ENCODE measurements at regions not wholly inside any gene's neighbourhood (a gene's known extent, or its start where the extent isn't known, plus 50 kb on each side); places are given as distances from the start of the nearest gene placed in this dataset.

- no peaks in the 10 kb centered on the region for H3K27me3 ChIP-seq (ENCODE audit: control insufficient read depth in 2 of 2, insufficient read depth in 1 of 2, low read length in 1 of 2)
- no peak overlapping the region for H3K27ac ChIP-seq (ENCODE audit: low read depth in 1 of 2, low read length in 1 of 2)
- H3K9me3 ChIP-seq (ENCODE audit: control insufficient read depth in 2 of 2, insufficient read depth in 1 of 2, low read length in 1 of 2), result no peaks in the 10 kb centered on the region
- WGBS, result 92% methylated on average over 5 of the region's 5 CpGs
- H3K4me3 ChIP-seq (ENCODE audit: low read length in 2 of 2), result no peak overlapping the region
- no peaks in the 10 kb centered on the region for H3K4me1 ChIP-seq (ENCODE audit: control insufficient read depth in 2 of 2, insufficient read depth in 2 of 2, low read length in 2 of 2)
- DNase-seq (ENCODE audit: low read depth in 6 of 9, low spot score in 9 of 9), result no peak
- no peaks in the 10 kb centered on the region for H3K36me3 ChIP-seq (ENCODE audit: control insufficient read depth in 2 of 2, insufficient read depth in 2 of 2, low read length in 1 of 2)
Observed at GRCh38 chr13:81142306-81142999, 801.5 kb upstream of the SPRY2 start.

- H3K27ac ChIP-seq (ENCODE audit: low read depth in 1 of 2, low read length in 1 of 2), result no peak overlapping the region
- DNase-seq (ENCODE audit: low read depth in 6 of 9, low spot score in 9 of 9), result no peak
- no peaks in the 10 kb centered on the region for H3K9me3 ChIP-seq (ENCODE audit: control insufficient read depth in 2 of 2, insufficient read depth in 1 of 2, low read length in 1 of 2)
- H3K36me3 ChIP-seq (ENCODE audit: control insufficient read depth in 2 of 2, insufficient read depth in 2 of 2, low read length in 1 of 2), result no peaks in the 10 kb centered on the region
- no peak overlapping the region for H3K4me3 ChIP-seq (ENCODE audit: low read length in 2 of 2)
- H3K4me1 ChIP-seq (ENCODE audit: control insufficient read depth in 2 of 2, insufficient read depth in 2 of 2, low read length in 2 of 2), result no peaks in the 10 kb centered on the region
- H3K27me3 ChIP-seq (ENCODE audit: control insufficient read depth in 2 of 2, insufficient read depth in 1 of 2, low read length in 1 of 2), result no peaks in the 10 kb centered on the region
- WGBS, result 92% methylated on average over 3 of the region's 3 CpGs
Observed at GRCh38 chr13:81140675-81141074, 799.7 kb upstream of the SPRY2 start.

- H3K27ac ChIP-seq (ENCODE audit: low read depth in 1 of 2, low read length in 1 of 2), result no peak overlapping the region
- DNase-seq (ENCODE audit: low read depth in 6 of 9, low spot score in 9 of 9), result no peak
- no peaks in the 10 kb centered on the region for H3K27me3 ChIP-seq (ENCODE audit: control insufficient read depth in 2 of 2, insufficient read depth in 1 of 2, low read length in 1 of 2)
- no peak overlapping the region for H3K4me3 ChIP-seq (ENCODE audit: low read length in 2 of 2)
- H3K4me1 ChIP-seq (ENCODE audit: control insufficient read depth in 2 of 2, insufficient read depth in 2 of 2, low read length in 2 of 2), result no peaks in the 10 kb centered on the region
- no peaks in the 10 kb centered on the region for H3K9me3 ChIP-seq (ENCODE audit: control insufficient read depth in 2 of 2, insufficient read depth in 1 of 2, low read length in 1 of 2)
- H3K36me3 ChIP-seq (ENCODE audit: control insufficient read depth in 2 of 2, insufficient read depth in 2 of 2, low read length in 1 of 2), result no peaks in the 10 kb centered on the region
- 91% methylated on average over 4 of the region's 4 CpGs for WGBS
Observed at GRCh38 chr13:81139987-81140386, 799.1 kb upstream of the SPRY2 start.

GRCh38 chr13:81138353-81138980 is 797.5 kb upstream of the SPRY2 start:
- WGBS, result 90% methylated on average over 8 of the region's 8 CpGs
- H3K9me3 ChIP-seq (ENCODE audit: control insufficient read depth in 2 of 2, insufficient read depth in 1 of 2, low read length in 1 of 2), result no peaks in the 10 kb centered on the region
- DNase-seq (ENCODE audit: low read depth in 6 of 9, low spot score in 9 of 9), result no peak

GRCh38 chr13:81133066-81133465 is 792.1 kb upstream of the SPRY2 start:
- WGBS, result 100% methylated on average over 1 of the region's 1 CpG

More at GRCh38 chr13:81138353-81138980, 797.5 kb upstream of the SPRY2 start:
- no peak overlapping the region for H3K4me3 ChIP-seq (ENCODE audit: low read length in 2 of 2)
- no peaks in the 10 kb centered on the region for H3K4me1 ChIP-seq (ENCODE audit: control insufficient read depth in 2 of 2, insufficient read depth in 2 of 2, low read length in 2 of 2)
- no peaks in the 10 kb centered on the region for H3K27me3 ChIP-seq (ENCODE audit: control insufficient read depth in 2 of 2, insufficient read depth in 1 of 2, low read length in 1 of 2)
- no peaks in the 10 kb centered on the region for H3K36me3 ChIP-seq (ENCODE audit: control insufficient read depth in 2 of 2, insufficient read depth in 2 of 2, low read length in 1 of 2)
- H3K27ac ChIP-seq (ENCODE audit: low read depth in 1 of 2, low read length in 1 of 2), result no peak overlapping the region

GRCh38 chr13:81117416-81117815 is 776.5 kb upstream of the SPRY2 start:
- Histone ChIP-seq H3K27me3 (ENCODE audit: control insufficient read depth in 2 of 2, insufficient read depth in 1 of 2, low read length in 1 of 2) (no peaks in the 10 kb centered on the region), H3K4me1 (ENCODE audit: control insufficient read depth in 2 of 2, insufficient read depth in 2 of 2, low read length in 2 of 2) (no peaks in the 10 kb centered on the region), H3K36me3 (ENCODE audit: control insufficient read depth in 2 of 2, insufficient read depth in 2 of 2, low read length in 1 of 2) (no peaks in the 10 kb centered on the region), H3K9me3 (ENCODE audit: control insufficient read depth in 2 of 2, insufficient read depth in 1 of 2, low read length in 1 of 2) (no peaks in the 10 kb centered on the region), H3K27ac (ENCODE audit: low read depth in 1 of 2, low read length in 1 of 2) (no peak overlapping the region), H3K4me3 (ENCODE audit: low read length in 2 of 2) (no peak overlapping the region)
- DNase-seq (ENCODE audit: low read depth in 6 of 9, low spot score in 9 of 9), result no peak

More at GRCh38 chr13:81133066-81133465, 792.1 kb upstream of the SPRY2 start:
- H3K4me1 ChIP-seq (ENCODE audit: control insufficient read depth in 2 of 2, insufficient read depth in 2 of 2, low read length in 2 of 2), result no peaks in the 10 kb centered on the region
- no peak overlapping the region for H3K4me3 ChIP-seq (ENCODE audit: low read length in 2 of 2)
- no peaks in the 10 kb centered on the region for H3K9me3 ChIP-seq (ENCODE audit: control insufficient read depth in 2 of 2, insufficient read depth in 1 of 2, low read length in 1 of 2)
- no peak for DNase-seq (ENCODE audit: low read depth in 6 of 9, low spot score in 9 of 9)
- no peaks in the 10 kb centered on the region for H3K27me3 ChIP-seq (ENCODE audit: control insufficient read depth in 2 of 2, insufficient read depth in 1 of 2, low read length in 1 of 2)
- H3K36me3 ChIP-seq (ENCODE audit: control insufficient read depth in 2 of 2, insufficient read depth in 2 of 2, low read length in 1 of 2), result no peaks in the 10 kb centered on the region
- no peak overlapping the region for H3K27ac ChIP-seq (ENCODE audit: low read depth in 1 of 2, low read length in 1 of 2)

- WGBS, result 82% methylated on average over 5 of the region's 5 CpGs
- DNase-seq (ENCODE audit: low read depth in 6 of 9, low spot score in 9 of 9), result no peak
- Histone ChIP-seq H3K27ac (ENCODE audit: low read depth in 1 of 2, low read length in 1 of 2) (no peak overlapping the region), H3K36me3 (ENCODE audit: control insufficient read depth in 2 of 2, insufficient read depth in 2 of 2, low read length in 1 of 2) (no peaks in the 10 kb centered on the region), H3K27me3 (ENCODE audit: control insufficient read depth in 2 of 2, insufficient read depth in 1 of 2, low read length in 1 of 2) (no peaks in the 10 kb centered on the region), H3K9me3 (ENCODE audit: control insufficient read depth in 2 of 2, insufficient read depth in 1 of 2, low read length in 1 of 2) (no peaks in the 10 kb centered on the region), H3K4me1 (ENCODE audit: control insufficient read depth in 2 of 2, insufficient read depth in 2 of 2, low read length in 2 of 2) (no peaks in the 10 kb centered on the region), H3K4me3 (ENCODE audit: low read length in 2 of 2) (no peak overlapping the region)
Observed at GRCh38 chr13:81116461-81117282, 775.7 kb upstream of the SPRY2 start.

GRCh38 chr13:81109026-81109425 is 768.1 kb upstream of the SPRY2 start:
- Histone ChIP-seq H3K27me3 (ENCODE audit: control insufficient read depth in 2 of 2, insufficient read depth in 1 of 2, low read length in 1 of 2) (no peaks in the 10 kb centered on the region), H3K36me3 (ENCODE audit: control insufficient read depth in 2 of 2, insufficient read depth in 2 of 2, low read length in 1 of 2) (no peaks in the 10 kb centered on the region), H3K9me3 (ENCODE audit: control insufficient read depth in 2 of 2, insufficient read depth in 1 of 2, low read length in 1 of 2) (no peaks in the 10 kb centered on the region), H3K4me3 (ENCODE audit: low read length in 2 of 2) (no peak overlapping the region), H3K4me1 (ENCODE audit: control insufficient read depth in 2 of 2, insufficient read depth in 2 of 2, low read length in 2 of 2) (no peaks in the 10 kb centered on the region), H3K27ac (ENCODE audit: low read depth in 1 of 2, low read length in 1 of 2) (no peak overlapping the region)
- DNase-seq (ENCODE audit: low read depth in 6 of 9, low spot score in 9 of 9), result no peak
- WGBS, result 99% methylated on average over 1 of the region's 1 CpG

- Histone ChIP-seq H3K36me3 (ENCODE audit: control insufficient read depth in 2 of 2, insufficient read depth in 2 of 2, low read length in 1 of 2) (no peaks in the 10 kb centered on the region), H3K4me3 (ENCODE audit: low read length in 2 of 2) (no peak overlapping the region), H3K27me3 (ENCODE audit: control insufficient read depth in 2 of 2, insufficient read depth in 1 of 2, low read length in 1 of 2) (no peaks in the 10 kb centered on the region), H3K4me1 (ENCODE audit: control insufficient read depth in 2 of 2, insufficient read depth in 2 of 2, low read length in 2 of 2) (no peaks in the 10 kb centered on the region), H3K27ac (ENCODE audit: low read depth in 1 of 2, low read length in 1 of 2) (no peak overlapping the region), H3K9me3 (ENCODE audit: control insufficient read depth in 2 of 2, insufficient read depth in 1 of 2, low read length in 1 of 2) (no peaks in the 10 kb centered on the region)
- WGBS, result 91% methylated on average over 7 of the region's 7 CpGs
- no peak for DNase-seq (ENCODE audit: low read depth in 6 of 9, low spot score in 9 of 9)
Observed at GRCh38 chr13:81106348-81106747, 765.4 kb upstream of the SPRY2 start.

All from thymus (tissue), 11 donors.